ENCODE measurements at regions not wholly inside any gene's neighbourhood (a gene's known extent, or its start where the extent isn't known, plus 50 kb on each side); places are given as distances from the start of the nearest gene placed in this dataset.

- Histone ChIP-seq H3F3A (ENCODE audit: insufficient read depth, low read depth) (peaks cover 14% of the 10 kb centered on the region), H3K27me3 (ENCODE audit: insufficient read depth, low read depth) (peaks cover 15% of the 10 kb centered on the region), H3K4me3 (no peak overlapping the region), H3K27ac (no peak overlapping the region), H3K4me1 (replicated peaks; ENCODE audit: insufficient read depth) (peaks cover 22% of the 10 kb centered on the region), H3K9me2 (ENCODE audit: insufficient read depth) (no peaks in the 10 kb centered on the region), H3K4me2 (no peak overlapping the region), H3K79me2 (ENCODE audit: low read depth) (no peaks in the 10 kb centered on the region), H2AFZ (no peak overlapping the region), H3K9me3 (ENCODE audit: insufficient read depth, low read depth) (no peaks in the 10 kb centered on the region), H4K20me1 (ENCODE audit: insufficient read depth) (no peaks in the 10 kb centered on the region), H3K36me3 (ENCODE audit: low read depth) (no peaks in the 10 kb centered on the region)
- no peak for TF ChIP-seq EZH2 (IDR thresholded peaks at IDR 0.05; ENCODE audit: low read depth)
- TF ChIP-seq, protein P1, sequence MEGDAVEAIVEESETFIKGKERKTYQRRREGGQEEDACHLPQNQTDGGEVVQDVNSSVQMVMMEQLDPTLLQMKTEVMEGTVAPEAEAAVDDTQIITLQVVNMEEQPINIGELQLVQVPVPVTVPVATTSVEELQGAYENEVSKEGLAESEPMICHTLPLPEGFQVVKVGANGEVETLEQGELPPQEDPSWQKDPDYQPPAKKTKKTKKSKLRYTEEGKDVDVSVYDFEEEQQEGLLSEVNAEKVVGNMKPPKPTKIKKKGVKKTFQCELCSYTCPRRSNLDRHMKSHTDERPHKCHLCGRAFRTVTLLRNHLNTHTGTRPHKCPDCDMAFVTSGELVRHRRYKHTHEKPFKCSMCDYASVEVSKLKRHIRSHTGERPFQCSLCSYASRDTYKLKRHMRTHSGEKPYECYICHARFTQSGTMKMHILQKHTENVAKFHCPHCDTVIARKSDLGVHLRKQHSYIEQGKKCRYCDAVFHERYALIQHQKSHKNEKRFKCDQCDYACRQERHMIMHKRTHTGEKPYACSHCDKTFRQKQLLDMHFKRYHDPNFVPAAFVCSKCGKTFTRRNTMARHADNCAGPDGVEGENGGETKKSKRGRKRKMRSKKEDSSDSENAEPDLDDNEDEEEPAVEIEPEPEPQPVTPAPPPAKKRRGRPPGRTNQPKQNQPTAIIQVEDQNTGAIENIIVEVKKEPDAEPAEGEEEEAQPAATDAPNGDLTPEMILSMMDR (conservative IDR thresholded peaks at IDR 0.05) = no peak
- POLR2A ChIA-PET (ENCODE audit: unreplicated experiment) = no interaction called here
- DNase-seq = no peak
- intact Hi-C loops (cut with micrococcal nuclease; ENCODE audit: unreplicated experiment) = no loop called here
- no TSS peak for BruUV-seq (replicated peaks)
- CTCF ChIA-PET = no interaction called here
Measured at GRCh38 chr5:37938861-37939260, 99.0 kb upstream of the GDNF start.

DNA sequence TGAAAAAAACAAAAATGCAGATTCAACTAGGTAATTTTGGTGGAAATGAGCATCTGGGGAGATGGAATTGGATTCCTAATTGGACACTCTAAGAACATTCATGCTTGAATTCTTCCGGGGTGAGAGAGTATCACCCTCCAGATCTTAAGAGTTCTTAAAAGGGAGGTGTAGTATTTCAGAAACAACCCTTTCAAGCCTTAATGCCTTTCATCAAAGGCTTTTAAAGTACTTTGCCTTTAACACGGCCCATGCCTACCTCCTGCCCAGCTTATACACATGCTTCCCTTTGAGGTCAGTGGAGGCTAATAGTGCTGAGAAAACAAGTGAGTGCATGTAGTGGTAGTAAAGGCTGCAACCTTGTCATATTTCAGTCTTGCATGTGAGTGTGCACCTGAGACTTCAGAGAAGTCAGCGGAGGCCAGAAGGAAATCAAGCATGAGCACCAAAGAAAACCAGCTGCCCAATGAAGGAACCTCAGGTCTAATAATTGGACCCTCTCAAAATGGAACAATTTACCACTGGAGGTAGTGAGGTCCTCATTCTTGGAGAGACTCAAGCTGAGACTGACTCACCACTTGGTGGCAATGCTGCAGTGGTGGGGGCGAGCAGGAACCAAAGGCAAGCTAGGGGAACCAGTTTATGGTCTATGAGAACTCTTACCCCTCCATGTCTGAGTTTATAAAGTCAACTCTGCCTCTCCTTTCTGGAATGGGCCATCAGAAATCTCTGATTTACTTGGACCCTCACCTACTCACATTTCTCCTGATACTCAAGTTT, 98.4 kb upstream of the GDNF start:
- no peaks in the 10 kb centered on the region for H3K36me3 ChIP-seq (ENCODE audit: low read depth)
- no peak for TF ChIP-seq EZH2 (IDR thresholded peaks at IDR 0.05; ENCODE audit: low read depth)
- TF ChIP-seq, protein P1 (conservative IDR thresholded peaks at IDR 0.05) = no peak
- H3K79me2 ChIP-seq (ENCODE audit: low read depth) = no peaks in the 10 kb centered on the region
- no peaks in the 10 kb centered on the region for H3K9me2 ChIP-seq (ENCODE audit: insufficient read depth)
- no peaks in the 10 kb centered on the region for H3K9me3 ChIP-seq (ENCODE audit: insufficient read depth, low read depth)
- no peak overlapping the region for H3K27ac ChIP-seq
- H3K4me3 ChIP-seq = no peak overlapping the region
- CTCF ChIA-PET = interaction anchor here (0.5 kb wide), 1 partner anchor 444 kb away, joined by 3 read pairs; no protein-coding TSS in a partner anchor
- intact Hi-C loops (cut with micrococcal nuclease; ENCODE audit: unreplicated experiment) = no loop called here
- peaks cover 14% of the 10 kb centered on the region for H3F3A ChIP-seq (ENCODE audit: insufficient read depth, low read depth)
- no peak for DNase-seq
- H4K20me1 ChIP-seq (ENCODE audit: insufficient read depth) = no peaks in the 10 kb centered on the region
- BruUV-seq (replicated peaks) = no TSS peak
- peaks cover 22% of the 10 kb centered on the region for H3K4me1 ChIP-seq (replicated peaks; ENCODE audit: insufficient read depth)
- no peak overlapping the region for H3K4me2 ChIP-seq
- H3K27me3 ChIP-seq (ENCODE audit: insufficient read depth, low read depth) = peaks cover 18% of the 10 kb centered on the region
- POLR2A ChIA-PET (ENCODE audit: unreplicated experiment) = no interaction called here
- H2AFZ ChIP-seq = no peak overlapping the region

DNA sequence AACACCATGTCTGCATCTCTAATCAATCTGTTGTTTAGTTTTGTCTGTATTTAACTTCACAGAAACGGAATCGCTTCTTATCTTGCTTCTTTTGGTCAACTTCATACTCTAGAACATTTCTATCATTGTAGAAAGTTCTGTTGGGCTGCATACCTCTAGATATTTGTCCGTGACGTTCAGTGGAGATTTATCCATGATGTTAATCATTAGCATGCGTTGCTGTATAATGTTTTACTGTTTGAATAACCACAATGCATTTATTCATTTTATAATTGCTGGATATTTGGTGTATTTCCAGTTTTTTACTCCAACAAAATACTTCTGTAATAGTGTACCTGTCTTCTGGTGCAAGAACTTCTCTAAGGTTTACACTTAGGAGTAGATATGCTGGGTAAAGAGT, 96.2 kb upstream of the GDNF start:
- no TSS peak for BruUV-seq (replicated peaks)
- POLR2A ChIA-PET (ENCODE audit: unreplicated experiment) = no interaction called here

More for the DNA sequence above, 96.2 kb upstream of the GDNF start:
- intact Hi-C loops (cut with micrococcal nuclease; ENCODE audit: unreplicated experiment) = no loop called here
- Histone ChIP-seq H3K36me3 (ENCODE audit: low read depth) (no peaks in the 10 kb centered on the region), H3K4me2 (no peak overlapping the region), H3K4me3 (no peak overlapping the region), H3K79me2 (ENCODE audit: low read depth) (no peaks in the 10 kb centered on the region), H3K27me3 (ENCODE audit: insufficient read depth, low read depth) (peaks cover 30% of the 10 kb centered on the region), H2AFZ (no peak overlapping the region), H3K9me3 (ENCODE audit: insufficient read depth, low read depth) (0 out of 2 replicates have a peak, but pooled peaks cover 3% of the 10 kb centered on the region), H3K9me2 (ENCODE audit: insufficient read depth) (no peaks in the 10 kb centered on the region), H3K4me1 (replicated peaks; ENCODE audit: insufficient read depth) (peaks cover 11% of the 10 kb centered on the region), H3K27ac (no peak overlapping the region), H4K20me1 (ENCODE audit: insufficient read depth) (no peaks in the 10 kb centered on the region), H3F3A (ENCODE audit: insufficient read depth, low read depth) (peaks cover 7% of the 10 kb centered on the region)
- TF ChIP-seq EZH2 (IDR thresholded peaks at IDR 0.05; ENCODE audit: low read depth) = no peak
- TF ChIP-seq, protein P1 (conservative IDR thresholded peaks at IDR 0.05) = no peak
- CTCF ChIA-PET = no interaction called here
- no peak for DNase-seq

All from PC-9 (cell line).